HCT116 (cell line): ENCODE measurements at regions not wholly inside any gene's neighbourhood (a gene's known extent, or its start where the extent isn't known, plus 50 kb on each side); places are given as distances from the start of the nearest gene placed in this dataset.

Experiments used
- ATAC-seq: fragments of 200-7000 bp; cut with Tn5 transposase; 2 replicates; pipeline ENCODE4 v1.9.1; 2020; ENCODE audit warnings: mild to moderate bottlenecking, moderate library complexity
- BruUV-seq: library from RNA; stranded (reverse); fragments of 400-500 nt; replicated peaks from 2 replicates; lab custom pipeline; 2021; lab: Mats Ljungman, UMichigan
- CTCF ChIA-PET: fragments of 300-600 bp; sonication (Branson Sonifier 250); formaldehyde crosslinking; loops from one replicate; lab custom pipeline; 2021; ENCODE audit warnings: antibody characterized with exemption; lab: Charles Lee
- POLR2A ChIA-PET: fragments of 300-600, 350-600 bp; sonication (Branson Sonifier 250); formaldehyde crosslinking; loops from one replicate; lab custom pipeline; 2021; ENCODE audit warnings: antibody characterized with exemption; lab: Charles Lee
- RAD21 ChIA-PET, 2 experiments: fragments of 300-600 bp; sonication (Branson Sonifier 250); formaldehyde crosslinking; loops; one replicate each; lab custom pipeline; 2023; ENCODE audit warnings: low total read pairs in 2 of 2; ENCODE audit not compliant: uncharacterized antibody in 2 of 2, unreplicated experiment in 2 of 2, low non-redundant PET in 1 of 2; lab: Charles Lee
- DNase-seq: peaks from one replicate; pipeline ENCODE4 v3.0.0-alpha.2; 2010; ENCODE audit warnings: low read depth, low spot score
- H2AFZ ChIP-seq: fragments of 200-600 bp; shearing (Covaris generic), sonication (generic); 2 replicates; pipeline ENCODE4 v1.6.1; 2017; ENCODE audit warnings: low read depth, mixed run types, mixed read lengths, antibody characterized with exemption, low read length; ENCODE audit not compliant: poor library complexity, severe bottlenecking
- H3K27ac ChIP-seq: 2 replicates; pipeline ENCODE4 v1.5.1; 2012; ENCODE audit warnings: low read depth, low read length
- H3K27me3 ChIP-seq: fragments of 200-600 bp; sonication (generic); 2 replicates; pipeline ENCODE4 v1.6.1; 2016; ENCODE audit warnings: mixed run types, low read length, mixed read lengths; ENCODE audit not compliant: insufficient read depth
- H3K36me3 ChIP-seq, 2 experiments: fragments of 200-500 bp in 1 of 2; fragments of 200-600 bp in 1 of 2; sonication (Bioruptor generic) in 1 of 2; sonication (generic) in 1 of 2; 2 replicates each; pipeline versions ENCODE4 v1.5.1 to v1.6.1; 2014 to 2016; ENCODE audit warnings: low read length in 2 of 2, inconsistent platforms in 1 of 2, mixed read lengths in 1 of 2, mixed run types in 1 of 2; ENCODE audit not compliant: insufficient read depth in 2 of 2, control insufficient read depth in 1 of 2
- H3K4me1 ChIP-seq, 2 experiments: fragments of 200-600 bp in 1 of 2; sonication (generic) in 1 of 2; 2 replicates each; pipeline versions ENCODE4 v1.5.1 to v1.6.1; 2012 to 2017; ENCODE audit warnings: low read length in 2 of 2, inconsistent platforms in 1 of 2, mild to moderate bottlenecking in 1 of 2, mixed read lengths in 1 of 2, mixed run types in 1 of 2, moderate library complexity in 1 of 2; ENCODE audit not compliant: insufficient read depth in 2 of 2, control insufficient read depth in 1 of 2
- H3K4me2 ChIP-seq: fragments of 200-600 bp; sonication (generic); 2 replicates; pipeline ENCODE4 v1.6.1; 2017; ENCODE audit warnings: mixed run types, low read length, mixed read lengths
- H3K4me3 ChIP-seq, 2 experiments: fragments of 200-600 bp in 1 of 2; sonication (generic) in 1 of 2; replicated peaks in 1 of 2; 2 replicates each; pipeline ENCODE4 v1.5.1; 2011 to 2016; ENCODE audit warnings: low read length in 2 of 2, control low read depth in 1 of 2, low read depth in 1 of 2, mild to moderate bottlenecking in 1 of 2, mixed read lengths in 1 of 2, mixed run types in 1 of 2
- H3K79me2 ChIP-seq: fragments of 200-600 bp; sonication (generic); 2 replicates; pipeline ENCODE4 v1.6.1; 2017; ENCODE audit warnings: mild to moderate bottlenecking, mixed run types, low read length, moderate library complexity, mixed read lengths; ENCODE audit not compliant: insufficient read depth
- H3K9ac ChIP-seq: fragments of 200-600 bp; sonication (generic); 2 replicates; pipeline ENCODE4 v1.6.1; 2016; ENCODE audit warnings: low read length, mixed read lengths
- H3K9me2 ChIP-seq: fragments of 200-600 bp; sonication (generic), shearing (Covaris generic); 2 replicates; pipeline ENCODE4 v1.6.1; 2017; ENCODE audit warnings: mixed run types, mild to moderate bottlenecking, moderate library complexity; ENCODE audit not compliant: insufficient read depth
- H3K9me3 ChIP-seq, 2 experiments: fragments of 200-500 bp in 1 of 2; fragments of 200-600 bp in 1 of 2; sonication (Bioruptor generic) in 1 of 2; sonication (generic) in 1 of 2; 2 replicates each; pipeline ENCODE4 v1.6.1; 2014 to 2017; ENCODE audit warnings: low read length in 2 of 2, mixed read lengths in 2 of 2, inconsistent platforms in 1 of 2, low read depth in 1 of 2, mild to moderate bottlenecking in 1 of 2, mixed run types in 1 of 2, moderate library complexity in 1 of 2; ENCODE audit not compliant: control insufficient read depth in 1 of 2, insufficient read depth in 1 of 2
- H4K20me1 ChIP-seq: fragments of 200-600 bp; sonication (generic), shearing (Covaris generic); 2 replicates; pipeline ENCODE4 v1.6.1; 2017; ENCODE audit warnings: mixed run types, mild to moderate bottlenecking, moderate library complexity; ENCODE audit not compliant: insufficient read depth
- CBX3 ChIP-seq: IDR thresholded peaks from 2 replicates; pipeline ENCODE4 v1.6.1; 2012; ENCODE audit warnings: low read depth
- CEBPB ChIP-seq: IDR thresholded peaks from 2 replicates; pipeline ENCODE4 v1.6.1; 2012; ENCODE audit warnings: low read depth
- CTCF ChIP-seq, 3 experiments: fragments of 200-600 bp in 1 of 3; sonication (generic) in 1 of 3; IDR thresholded peaks in 2 of 3; conservative IDR thresholded peaks in 1 of 3; 2 replicates each; pipeline ENCODE4 v1.5.1; 2012 to 2017; ENCODE audit warnings: low read depth in 2 of 3, low read length in 2 of 3, antibody characterized with exemption in 1 of 3, borderline replicate concordance in 1 of 3, control low read depth in 1 of 3, mild to moderate bottlenecking in 1 of 3, mixed read lengths in 1 of 3, mixed run types in 1 of 3, moderate library complexity in 1 of 3; ENCODE audit not compliant: insufficient read depth in 1 of 3
- ELF1 ChIP-seq: IDR thresholded peaks from 2 replicates; pipeline ENCODE4 v1.6.1; 2012; ENCODE audit warnings: low read depth, borderline replicate concordance
- EZH2 ChIP-seq: fragments of 200-600 bp; sonication (generic); IDR thresholded peaks from 2 replicates; pipeline ENCODE4 v1.6.1; 2017; ENCODE audit warnings: antibody characterized with exemption, mixed run types
- EZH2phosphoT487 ChIP-seq: fragments of 200-600 bp; IDR thresholded peaks from 2 replicates; pipeline ENCODE4 v1.6.1; 2018; ENCODE audit warnings: antibody characterized with exemption, borderline replicate concordance
- POLR2AphosphoS5 ChIP-seq: IDR thresholded peaks from 2 replicates; pipeline ENCODE4 v1.6.1; 2011; ENCODE audit warnings: mild to moderate bottlenecking, low read depth, low read length, moderate library complexity
- YY1 ChIP-seq: IDR thresholded peaks from 2 replicates; pipeline ENCODE4 v1.6.1; 2011; ENCODE audit warnings: low read length, low read depth, moderate library complexity, mild to moderate bottlenecking; ENCODE audit not compliant: insufficient replicate concordance; ENCODE audit errors: extremely low read depth
- intact Hi-C: fragments of 100-400 bp; cut with micrococcal nuclease; formaldehyde crosslinking; loops from 2 replicates; pipeline ENCODE4 v1.10.0; 2022

DNA sequence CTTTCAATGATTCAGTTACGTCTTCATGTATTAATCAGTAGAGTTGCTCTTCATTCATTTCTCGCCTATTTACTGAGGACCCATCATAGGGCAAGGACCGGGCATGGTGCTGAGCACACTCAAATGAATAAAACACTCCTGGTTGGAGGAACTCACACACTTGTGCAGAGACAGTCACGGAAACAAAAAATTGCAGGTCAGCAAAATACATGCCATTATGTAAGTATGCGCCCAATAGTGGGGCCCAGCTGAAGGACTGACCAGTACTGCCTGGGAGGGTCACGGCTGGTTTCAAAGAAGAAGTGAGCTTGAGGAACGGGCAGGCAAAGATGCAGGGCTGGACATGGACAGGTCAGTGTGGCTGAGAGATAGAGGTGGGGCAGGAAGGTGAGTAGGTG, 102.9 kb downstream of the DDX1 start:
- no peaks in the 10 kb centered on the region for H3K79me2 ChIP-seq
- BruUV-seq = no TSS peak
- no peak for ATAC-seq
- no peaks in the 10 kb centered on the region for H3K36me3 ChIP-seq
- H3K9me2 ChIP-seq = no peaks in the 10 kb centered on the region
- CTCF ChIA-PET = no interaction called here
- H3K9ac ChIP-seq = no peak overlapping the region
- no peak overlapping the region for H2AFZ ChIP-seq
- peaks cover 4% of the 10 kb centered on the region; the same call in 1 of the 2 replicates for H3K27me3 ChIP-seq
- intact Hi-C loops = no loop called here
- POLR2A ChIA-PET = no interaction called here
- no peak for TF ChIP-seq EZH2phosphoT487
- no peak for TF ChIP-seq EZH2
- no peak for TF ChIP-seq ELF1
- TF ChIP-seq CTCF (IDR thresholded peaks at IDR 0.05 in 2 of 3, conservative IDR thresholded peaks at IDR 0.05 in 1 of 3; ENCODE audit: borderline replicate concordance in 1 of 3, insufficient read depth in 1 of 3, low read depth in 2 of 3, low read length in 2 of 3) = no peak
- TF ChIP-seq CBX3 = no peak
- TF ChIP-seq YY1 = no peak
- no peak for TF ChIP-seq POLR2AphosphoS5
- TF ChIP-seq CEBPB = no peak
- RAD21 ChIA-PET = no interaction called here
- H3K4me3 ChIP-seq = no peak overlapping the region
- no peak overlapping the region for H3K27ac ChIP-seq
- H3K4me2 ChIP-seq = no peak overlapping the region
- no peaks in the 10 kb centered on the region for H3K4me1 ChIP-seq
- no peaks in the 10 kb centered on the region for H3K9me3 ChIP-seq
- H4K20me1 ChIP-seq = no peaks in the 10 kb centered on the region
- DNase-seq = no peak
